AG08396 (cell line): ENCODE measurements at regions not wholly inside any gene's neighbourhood (a gene's known extent, or its start where the extent isn't known, plus 50 kb on each side); places are given as distances from the start of the nearest gene placed in this dataset.

Source experiments
- DNase-seq: peaks from one replicate; pipeline ENCODE4 v3.0.0; 2012; ENCODE audit warnings: low spot score, mixed read lengths

- no peak for DNase-seq
Observed at GRCh38 chr18:59758106-59758505, 60.9 kb upstream of the CCBE1 start.

- DNase-seq: no peak
Observed at GRCh38 chr18:59752666-59753065, 55.4 kb upstream of the CCBE1 start.

GRCh38 chr18:59751186-59751585 lies 54.0 kb upstream of the CCBE1 start:
- DNase-seq: no peak

GRCh38 chr18:59748628-59749360 lies 51.6 kb upstream of the CCBE1 start:
- DNase-seq: peak; percentile 50
